GM12875 (cell line): ENCODE measurements at regions not wholly inside any gene's neighbourhood (a gene's known extent, or its start where the extent isn't known, plus 50 kb on each side); places are given as distances from the start of the nearest gene placed in this dataset.

ENCODE experiments used
- H3K4me3 ChIP-seq: one replicate; pipeline ENCODE4 v1.5.1; 2011; ENCODE audit warnings: low read depth, low read length, control low read depth
- TF ChIP-seq, protein P1 (sequence below): IDR thresholded peaks from 2 replicates; pipeline ENCODE4 v1.5.1; 2011; ENCODE audit warnings: low read depth, mild to moderate bottlenecking, control low read depth, inconsistent platforms, low read length, moderate library complexity, borderline replicate concordance; ENCODE audit not compliant: insufficient read depth

DNA sequence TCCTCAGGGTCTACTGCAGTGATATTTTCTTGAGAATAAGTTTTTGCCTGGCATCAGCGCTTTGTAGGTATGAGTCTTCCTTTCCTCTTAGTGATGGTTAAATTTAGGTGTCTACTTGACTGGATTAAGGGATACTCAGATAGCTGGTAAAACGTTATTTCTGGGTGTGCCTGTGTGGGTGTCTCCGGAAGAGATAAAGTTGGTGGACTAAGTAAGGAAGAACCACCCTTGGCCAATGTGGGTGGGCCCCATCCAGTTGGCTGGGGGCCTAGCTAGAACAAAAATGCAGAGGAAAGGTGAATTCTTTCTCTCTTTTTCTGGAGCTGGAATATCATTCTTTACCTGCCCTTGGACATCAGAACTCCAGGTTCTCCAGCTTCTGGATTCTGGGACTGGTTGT, 138.8 kb downstream of the ADCYAP1R1 start:
- TF ChIP-seq, protein P1, sequence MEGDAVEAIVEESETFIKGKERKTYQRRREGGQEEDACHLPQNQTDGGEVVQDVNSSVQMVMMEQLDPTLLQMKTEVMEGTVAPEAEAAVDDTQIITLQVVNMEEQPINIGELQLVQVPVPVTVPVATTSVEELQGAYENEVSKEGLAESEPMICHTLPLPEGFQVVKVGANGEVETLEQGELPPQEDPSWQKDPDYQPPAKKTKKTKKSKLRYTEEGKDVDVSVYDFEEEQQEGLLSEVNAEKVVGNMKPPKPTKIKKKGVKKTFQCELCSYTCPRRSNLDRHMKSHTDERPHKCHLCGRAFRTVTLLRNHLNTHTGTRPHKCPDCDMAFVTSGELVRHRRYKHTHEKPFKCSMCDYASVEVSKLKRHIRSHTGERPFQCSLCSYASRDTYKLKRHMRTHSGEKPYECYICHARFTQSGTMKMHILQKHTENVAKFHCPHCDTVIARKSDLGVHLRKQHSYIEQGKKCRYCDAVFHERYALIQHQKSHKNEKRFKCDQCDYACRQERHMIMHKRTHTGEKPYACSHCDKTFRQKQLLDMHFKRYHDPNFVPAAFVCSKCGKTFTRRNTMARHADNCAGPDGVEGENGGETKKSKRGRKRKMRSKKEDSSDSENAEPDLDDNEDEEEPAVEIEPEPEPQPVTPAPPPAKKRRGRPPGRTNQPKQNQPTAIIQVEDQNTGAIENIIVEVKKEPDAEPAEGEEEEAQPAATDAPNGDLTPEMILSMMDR = no peak
- H3K4me3 ChIP-seq = no peak overlapping the region

DNA sequence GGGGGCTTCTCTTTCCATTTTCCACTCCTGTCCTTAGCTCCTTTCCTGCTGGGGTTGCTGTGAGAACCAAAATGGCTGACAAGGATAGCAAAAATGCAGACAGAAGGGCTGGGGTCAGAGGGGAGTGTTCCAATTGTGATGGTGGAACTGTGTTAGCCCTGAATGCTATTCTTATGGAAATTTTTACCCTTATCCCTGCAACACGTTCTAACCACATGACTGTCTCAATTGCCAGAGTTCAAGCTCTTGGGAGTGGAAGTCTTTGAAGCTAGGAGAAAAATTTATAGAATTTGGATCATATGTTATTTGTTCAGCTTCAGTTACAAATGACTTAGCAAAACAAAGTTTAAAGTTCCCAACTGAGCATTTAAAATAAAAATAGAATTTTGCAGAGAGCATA, 134.1 kb downstream of the ADCYAP1R1 start:
- TF ChIP-seq, protein P1 = no peak

DNA sequence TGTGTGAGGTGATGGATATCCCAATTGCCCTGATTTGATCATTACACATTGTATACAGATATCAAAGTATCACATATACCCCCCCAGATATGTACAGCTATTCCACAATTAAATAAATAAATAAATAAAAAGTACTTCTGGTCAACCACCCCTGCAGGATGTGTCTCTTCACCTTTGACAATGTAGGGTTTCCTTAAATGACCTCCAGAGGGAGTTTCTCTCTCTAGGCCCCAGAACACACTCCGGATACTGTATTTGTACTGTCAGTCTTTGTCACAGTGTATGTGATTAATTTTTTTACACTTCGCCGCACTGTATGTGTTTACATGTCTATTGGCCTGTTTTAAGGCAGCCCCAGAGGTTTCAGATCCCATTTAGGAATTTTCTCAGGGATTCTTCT, 123.6 kb downstream of the ADCYAP1R1 start:
- TF ChIP-seq, protein P1 = peak; percentile 33; the same call in 1 of the 2 replicates

More for the DNA sequence above, 134.1 kb downstream of the ADCYAP1R1 start:
- H3K4me3 ChIP-seq = no peak overlapping the region

DNA sequence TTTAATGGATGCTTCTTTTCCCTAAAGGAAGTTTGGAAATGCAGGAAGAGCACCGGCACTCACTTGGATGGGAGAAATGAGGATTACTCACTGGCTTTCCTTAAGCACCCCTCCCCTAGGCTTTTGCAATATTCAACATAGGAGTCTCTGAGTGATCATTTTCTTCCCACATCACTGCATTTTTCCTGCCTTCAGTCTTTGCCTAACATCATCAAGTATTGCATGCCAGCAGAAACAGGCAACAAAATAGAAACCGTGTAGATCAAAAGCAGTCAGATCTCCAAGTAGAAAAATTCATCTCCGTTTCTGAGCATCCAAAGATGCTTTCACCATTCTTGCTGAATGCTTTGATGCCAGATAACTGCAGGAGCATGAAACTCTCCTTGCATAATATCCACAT, 119.9 kb downstream of the ADCYAP1R1 start:
- TF ChIP-seq, protein P1 = no peak
- H3K4me3 ChIP-seq = no peak overlapping the region

More for the DNA sequence above, 123.6 kb downstream of the ADCYAP1R1 start:
- H3K4me3 ChIP-seq = no peak overlapping the region

DNA sequence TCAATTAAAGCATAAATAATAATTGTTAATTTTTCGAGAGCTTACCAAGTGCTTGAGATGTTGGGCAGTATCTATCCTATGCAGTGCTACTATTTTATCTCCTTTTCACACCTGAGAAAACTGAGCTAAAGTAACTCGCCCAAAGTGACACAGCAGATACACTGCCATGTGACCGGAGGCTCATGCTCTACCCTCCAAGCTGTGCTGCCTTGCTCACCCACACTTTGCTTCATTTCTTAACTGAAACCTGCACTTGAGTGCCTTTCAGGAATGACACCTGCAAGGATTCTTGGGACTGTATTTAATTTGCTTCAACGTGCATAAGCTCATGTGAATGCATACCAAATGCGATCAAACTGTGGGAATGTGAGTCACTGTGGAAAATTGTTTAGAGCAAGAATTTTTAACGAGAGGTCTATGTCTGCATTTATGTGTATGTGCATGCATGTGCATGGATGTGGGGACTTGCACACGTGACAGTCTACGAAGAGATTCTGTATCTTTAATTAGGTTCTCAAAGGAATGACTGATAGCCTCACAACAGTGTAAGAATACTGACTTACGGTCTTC, 119.2 kb downstream of the ADCYAP1R1 start:
- TF ChIP-seq, protein P1 = no peak
- H3K4me3 ChIP-seq = no peak overlapping the region
